ENCODE measurements at regions not wholly inside any gene's neighbourhood (a gene's known extent, or its start where the extent isn't known, plus 50 kb on each side); places are given as distances from the start of the nearest gene placed in this dataset.

- H3K27me3 ChIP-seq (replicated peaks in 1 of 4; ENCODE audit: control extremely low read depth in 1 of 4, control insufficient read depth in 3 of 4, insufficient read depth in 4 of 4, low read length in 3 of 4): peaks cover 0 to 7% (median 0%) of the 10 kb centered on the region in 4 experiments
- no peaks in the 10 kb centered on the region for H3K4me1 ChIP-seq (ENCODE audit: control insufficient read depth in 2 of 2, insufficient read depth in 2 of 2, low read length in 2 of 2)
- intact Hi-C loops (cut with micrococcal nuclease): no loop called here
- H3K27ac Mint-ChIP-seq: no peak overlapping the region
- no peaks in the 10 kb centered on the region for H3K79me2 ChIP-seq (ENCODE audit: control insufficient read depth, insufficient read depth, low read length)
- no peaks in the 10 kb centered on the region for H3K9me3 ChIP-seq (ENCODE audit: control extremely low read depth in 1 of 3, control insufficient read depth in 2 of 3, insufficient read depth in 1 of 3, low read length in 2 of 3)
- no peak overlapping the region for H2AFZ ChIP-seq (ENCODE audit: insufficient read depth, low read depth, low read length, poor library complexity, severe bottlenecking)
- no peaks in the 10 kb centered on the region for H3K4me1 Mint-ChIP-seq
- no peak overlapping the region for H3K4me2 ChIP-seq (replicated peaks; ENCODE audit: low read depth, low read length, poor library complexity, severe bottlenecking)
- no peak overlapping the region for H3K27ac ChIP-seq (ENCODE audit: low read length in 2 of 2)
- ATAC-seq (ENCODE audit: low read depth) (no peak), DNase-seq (no peak)
- no peak overlapping the region for H3K4me3 Mint-ChIP-seq
- H3K27me3 Mint-ChIP-seq: peaks cover 45% of the 10 kb centered on the region
- no peaks in the 10 kb centered on the region for H4K20me1 ChIP-seq (ENCODE audit: control insufficient read depth, insufficient read depth, low read length, poor library complexity, severe bottlenecking)
- ChIA-PET POLR2A (no interaction called here), CTCF (no interaction called here)
- TF ChIP-seq EZH2 (IDR thresholded peaks at IDR 0.05; ENCODE audit: borderline replicate concordance, insufficient read depth, low read depth, low read length, poor library complexity, severe bottlenecking) (no peak), CTCF (IDR thresholded peaks at IDR 0.05) (no peak)
- H3K9me3 Mint-ChIP-seq (ENCODE audit: insufficient read depth): no peaks in the 10 kb centered on the region
- 48% methylated on average over 3 of the region's 3 CpGs for WGBS (ENCODE audit: insufficient coverage)
- H3K36me3 ChIP-seq (replicated peaks in 1 of 2; ENCODE audit: control extremely low read depth in 1 of 2, control insufficient read depth in 1 of 2, extremely low read depth in 1 of 2, insufficient read depth in 2 of 2, low read length in 1 of 2): no peaks in the 10 kb centered on the region
- no peak overlapping the region for H3K9ac ChIP-seq (ENCODE audit: low read length)
- no peak overlapping the region for H3K4me3 ChIP-seq (ENCODE audit: control extremely low read depth in 1 of 5, extremely low read depth in 1 of 5, insufficient read depth in 1 of 5, low read depth in 2 of 5, low read length in 4 of 5)
Observed at GRCh38 chr10:111273235-111273634, 196.4 kb downstream of the ADRA2A start.

- no peak for ATAC-seq (ENCODE audit: low read depth)
- Histone ChIP-seq H3K9me3 (ENCODE audit: control extremely low read depth in 1 of 3, control insufficient read depth in 2 of 3, insufficient read depth in 1 of 3, low read length in 2 of 3) (no peaks in the 10 kb centered on the region), H3K27ac (ENCODE audit: low read length in 2 of 2) (no peak overlapping the region), H3K4me3 (ENCODE audit: control extremely low read depth in 1 of 5, extremely low read depth in 1 of 5, insufficient read depth in 1 of 5, low read depth in 2 of 5, low read length in 4 of 5) (no peak overlapping the region), H3K9ac (ENCODE audit: low read length) (no peak overlapping the region), H2AFZ (ENCODE audit: insufficient read depth, low read depth, low read length, poor library complexity, severe bottlenecking) (no peak overlapping the region), H4K20me1 (ENCODE audit: control insufficient read depth, insufficient read depth, low read length, poor library complexity, severe bottlenecking) (no peaks in the 10 kb centered on the region), H3K79me2 (ENCODE audit: control insufficient read depth, insufficient read depth, low read length) (no peaks in the 10 kb centered on the region), H3K36me3 (replicated peaks in 1 of 2; ENCODE audit: control extremely low read depth in 1 of 2, control insufficient read depth in 1 of 2, extremely low read depth in 1 of 2, insufficient read depth in 2 of 2, low read length in 1 of 2) (no peaks in the 10 kb centered on the region), H3K4me1 (ENCODE audit: control insufficient read depth in 2 of 2, insufficient read depth in 2 of 2, low read length in 2 of 2) (no peaks in the 10 kb centered on the region), H3K27me3 (replicated peaks in 1 of 4; ENCODE audit: control extremely low read depth in 1 of 4, control insufficient read depth in 3 of 4, insufficient read depth in 4 of 4, low read length in 3 of 4) (peaks cover 0 to 4% (median 0%) of the 10 kb centered on the region in 4 experiments), H3K4me2 (replicated peaks; ENCODE audit: low read depth, low read length, poor library complexity, severe bottlenecking) (no peak overlapping the region)
- peaks cover 45% of the 10 kb centered on the region for H3K27me3 Mint-ChIP-seq
- TF ChIP-seq CTCF (IDR thresholded peaks at IDR 0.05): no peak
- no peak for TF ChIP-seq EZH2 (IDR thresholded peaks at IDR 0.05; ENCODE audit: borderline replicate concordance, insufficient read depth, low read depth, low read length, poor library complexity, severe bottlenecking)
- POLR2A ChIA-PET: no interaction called here
- 100% methylated on average over 1 of the region's 2 CpGs for WGBS (ENCODE audit: insufficient coverage)
- CTCF ChIA-PET: no interaction called here
- H3K27ac Mint-ChIP-seq: no peak overlapping the region
- DNase-seq: no peak
- no peaks in the 10 kb centered on the region for H3K4me1 Mint-ChIP-seq
- no peaks in the 10 kb centered on the region for H3K9me3 Mint-ChIP-seq (ENCODE audit: insufficient read depth)
- intact Hi-C loops (cut with micrococcal nuclease): no loop called here
- no peak overlapping the region for H3K4me3 Mint-ChIP-seq
Observed at GRCh38 chr10:111273635-111274034, 196.8 kb downstream of the ADRA2A start.
